ENCODE measurements at regions not wholly inside any gene's neighbourhood (a gene's known extent, or its start where the extent isn't known, plus 50 kb on each side); places are given as distances from the start of the nearest gene placed in this dataset.
A peak's percentile ranks its signal among the peaks of the same experiment; 100 is the strongest.

DNA sequence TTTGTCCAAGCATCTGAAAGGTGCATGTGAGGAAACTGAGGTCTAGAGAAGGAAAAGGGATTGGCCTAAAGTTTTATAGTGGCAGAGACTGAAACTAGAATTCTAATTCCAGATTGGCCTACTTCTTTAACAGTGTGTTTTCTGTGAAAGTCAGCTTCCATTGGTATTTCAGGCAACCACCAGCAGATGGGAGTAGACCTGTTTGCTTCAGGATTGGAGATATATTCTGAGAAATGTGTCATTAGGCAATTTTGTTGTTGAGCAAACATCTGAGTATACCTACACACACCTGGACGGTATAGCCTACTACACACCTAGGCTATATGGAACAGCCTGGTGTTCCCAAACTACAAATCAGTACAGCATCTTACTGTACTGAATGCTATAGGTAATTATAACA is 207.3 kb upstream of the RADX start:
- no TSS peak for BruUV-seq (replicated peaks)
- Histone ChIP-seq H3K4me1 (ENCODE audit: control insufficient read depth, insufficient read depth, low read length) (no peaks in the 10 kb centered on the region), H3K36me3 (ENCODE audit: control insufficient read depth, insufficient read depth, low read length) (no peaks in the 10 kb centered on the region), H3K27ac (ENCODE audit: low read length) (no peak overlapping the region), H3K9me3 (ENCODE audit: control insufficient read depth, insufficient read depth, low read depth, low read length) (no peaks in the 10 kb centered on the region), H3K4me3 (ENCODE audit: low read depth in 2 of 2, low read length in 2 of 2) (no peak overlapping the region), H3K27me3 (ENCODE audit: control insufficient read depth, insufficient read depth, low read length) (no peaks in the 10 kb centered on the region)
- peak; percentile 20; the same call in 1 of the 2 replicates for TF ChIP-seq CTCF (IDR thresholded peaks at IDR 0.05)
- TF ChIP-seq POLR2AphosphoS5 (IDR thresholded peaks at IDR 0.05; ENCODE audit: low read depth, low read length), result no peak
- in situ Hi-C loops (cut with HindIII; ENCODE audit: low pct_unique_long_range_greater_than_20kb, low sequenced_read_pairs) (no loop called here), intact Hi-C loops (cut with micrococcal nuclease; ENCODE audit: unreplicated experiment) (no loop called here)
- ChIA-PET CTCF (no interaction called here), POLR2A (no interaction called here)
- DNase-seq (ENCODE audit: low read depth, low spot score), result no peak
- no peak for ATAC-seq

- TF ChIP-seq TCF7L2 (IDR thresholded peaks at IDR 0.05; ENCODE audit: low read depth, low read length) (no peak), POLR2AphosphoS5 (IDR thresholded peaks at IDR 0.05; ENCODE audit: low read depth, low read length) (no peak), SIN3A (IDR thresholded peaks at IDR 0.05; ENCODE audit: borderline replicate concordance, insufficient read depth, low read depth, low read length) (no peak), CTCF (IDR thresholded peaks at IDR 0.05) (peak; percentile 77)
- TF ChIP-seq, protein P1, sequence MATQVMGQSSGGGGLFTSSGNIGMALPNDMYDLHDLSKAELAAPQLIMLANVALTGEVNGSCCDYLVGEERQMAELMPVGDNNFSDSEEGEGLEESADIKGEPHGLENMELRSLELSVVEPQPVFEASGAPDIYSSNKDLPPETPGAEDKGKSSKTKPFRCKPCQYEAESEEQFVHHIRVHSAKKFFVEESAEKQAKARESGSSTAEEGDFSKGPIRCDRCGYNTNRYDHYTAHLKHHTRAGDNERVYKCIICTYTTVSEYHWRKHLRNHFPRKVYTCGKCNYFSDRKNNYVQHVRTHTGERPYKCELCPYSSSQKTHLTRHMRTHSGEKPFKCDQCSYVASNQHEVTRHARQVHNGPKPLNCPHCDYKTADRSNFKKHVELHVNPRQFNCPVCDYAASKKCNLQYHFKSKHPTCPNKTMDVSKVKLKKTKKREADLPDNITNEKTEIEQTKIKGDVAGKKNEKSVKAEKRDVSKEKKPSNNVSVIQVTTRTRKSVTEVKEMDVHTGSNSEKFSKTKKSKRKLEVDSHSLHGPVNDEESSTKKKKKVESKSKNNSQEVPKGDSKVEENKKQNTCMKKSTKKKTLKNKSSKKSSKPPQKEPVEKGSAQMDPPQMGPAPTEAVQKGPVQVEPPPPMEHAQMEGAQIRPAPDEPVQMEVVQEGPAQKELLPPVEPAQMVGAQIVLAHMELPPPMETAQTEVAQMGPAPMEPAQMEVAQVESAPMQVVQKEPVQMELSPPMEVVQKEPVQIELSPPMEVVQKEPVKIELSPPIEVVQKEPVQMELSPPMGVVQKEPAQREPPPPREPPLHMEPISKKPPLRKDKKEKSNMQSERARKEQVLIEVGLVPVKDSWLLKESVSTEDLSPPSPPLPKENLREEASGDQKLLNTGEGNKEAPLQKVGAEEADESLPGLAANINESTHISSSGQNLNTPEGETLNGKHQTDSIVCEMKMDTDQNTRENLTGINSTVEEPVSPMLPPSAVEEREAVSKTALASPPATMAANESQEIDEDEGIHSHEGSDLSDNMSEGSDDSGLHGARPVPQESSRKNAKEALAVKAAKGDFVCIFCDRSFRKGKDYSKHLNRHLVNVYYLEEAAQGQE (IDR thresholded peaks at IDR 0.05; ENCODE audit: insufficient read depth in 1 of 2, low read depth in 2 of 2, low read length in 1 of 2), result no peak
- no peak overlapping the region for H3K4me3 ChIP-seq (ENCODE audit: low read depth in 2 of 2, low read length in 2 of 2)
- BruUV-seq (replicated peaks), result no TSS peak
- in situ Hi-C loops (cut with HindIII; ENCODE audit: low pct_unique_long_range_greater_than_20kb, low sequenced_read_pairs), result no loop called here
- H3K27ac ChIP-seq (ENCODE audit: low read length), result no peak overlapping the region
- no peak for DNase-seq (ENCODE audit: low read depth, low spot score)
- no peaks in the 10 kb centered on the region for H3K4me1 ChIP-seq (ENCODE audit: control insufficient read depth, insufficient read depth, low read length)
- POLR2A ChIA-PET, result no interaction called here
- CTCF ChIA-PET, result no interaction called here
- H3K9me3 ChIP-seq (ENCODE audit: control insufficient read depth, insufficient read depth, low read depth, low read length), result no peaks in the 10 kb centered on the region
- peak; percentile 62; the same call in 1 of the 2 replicates for ATAC-seq
- H3K36me3 ChIP-seq (ENCODE audit: control insufficient read depth, insufficient read depth, low read length), result no peaks in the 10 kb centered on the region
- intact Hi-C loops (cut with micrococcal nuclease; ENCODE audit: unreplicated experiment), result loop anchor here (5.0 kb wide), 1 partner anchor 377 kb away; no protein-coding TSS in a partner anchor
- H3K27me3 ChIP-seq (ENCODE audit: control insufficient read depth, insufficient read depth, low read length), result no peaks in the 10 kb centered on the region
These were observed 196.4 kb upstream of the RADX start for GRCh38 chrX:106415276-106415895.
